ENCODE measurements at regions not wholly inside any gene's neighbourhood (a gene's known extent, or its start where the extent isn't known, plus 50 kb on each side); places are given as distances from the start of the nearest gene placed in this dataset.

- TF ChIP-seq EZH2phosphoT487 (IDR thresholded peaks at IDR 0.05; ENCODE audit: insufficient read depth, low read depth) (no peak), EZH2 (IDR thresholded peaks at IDR 0.05; ENCODE audit: insufficient read depth, poor library complexity, severe bottlenecking) (no peak)
- Histone ChIP-seq H3K79me2 (ENCODE audit: insufficient read depth) (no peaks in the 10 kb centered on the region), H3K9me3 (ENCODE audit: low read depth) (no peaks in the 10 kb centered on the region), H4K20me1 (ENCODE audit: insufficient read depth) (no peaks in the 10 kb centered on the region), H3K9ac (no peak overlapping the region), H2AFZ (no peak overlapping the region), H3K27ac (no peak overlapping the region), H3K9me2 (ENCODE audit: insufficient read depth) (no peaks in the 10 kb centered on the region), H3K36me3 (ENCODE audit: low read depth) (no peaks in the 10 kb centered on the region), H3K4me3 (no peak overlapping the region), H3K4me1 (ENCODE audit: insufficient read depth) (0 out of 2 replicates have a peak, but pooled peaks cover 5% of the 10 kb centered on the region), H3K4me2 (ENCODE audit: unreplicated experiment) (no peak overlapping the region), H3K27me3 (replicated peaks; ENCODE audit: insufficient read depth) (no peaks in the 10 kb centered on the region), H3F3A (ENCODE audit: insufficient read depth) (no peaks in the 10 kb centered on the region)
- in situ Hi-C loops (cut with MboI): no loop called here
- 71 to 83% methylated on average over 4 of the region's 4 CpGs for WGBS, 2 experiments (ENCODE audit: low coverage in 1 of 2, low lambda C conversion rate in 2 of 2, missing lambda C conversion rate in 2 of 2)
- no peak for DNase-seq
Observed at GRCh38 chr5:157990583-157991181, 131.7 kb upstream of the CLINT1 start.

DNA sequence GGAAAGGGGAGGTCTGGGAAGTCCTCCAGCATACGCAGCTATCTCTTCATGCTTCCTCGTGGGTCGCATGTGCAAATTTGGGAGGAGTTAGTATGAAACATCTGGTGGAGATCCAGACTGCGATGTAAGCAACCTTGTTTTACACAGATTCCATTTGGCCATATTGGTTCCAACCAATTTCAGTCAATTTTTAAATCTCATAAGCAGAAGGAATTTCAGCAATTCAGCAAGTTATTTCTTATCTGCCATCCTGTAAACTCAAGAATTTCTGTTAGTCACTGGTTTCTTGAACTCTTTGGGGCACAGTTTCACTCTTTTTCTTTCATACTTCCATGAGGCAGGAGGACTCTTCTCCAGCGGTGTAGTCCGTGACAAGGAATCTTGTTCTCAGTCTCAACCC is 130.4 kb upstream of the CLINT1 start:
- Histone ChIP-seq H3K9me3 (ENCODE audit: low read depth) (no peaks in the 10 kb centered on the region), H2AFZ (no peak overlapping the region), H3F3A (ENCODE audit: insufficient read depth) (no peaks in the 10 kb centered on the region), H3K27ac (no peak overlapping the region), H3K4me2 (ENCODE audit: unreplicated experiment) (no peak overlapping the region), H3K9ac (no peak overlapping the region), H3K9me2 (ENCODE audit: insufficient read depth) (no peaks in the 10 kb centered on the region), H3K4me1 (ENCODE audit: insufficient read depth) (0 out of 2 replicates have a peak, but pooled peaks cover 5% of the 10 kb centered on the region), H3K27me3 (replicated peaks; ENCODE audit: insufficient read depth) (no peaks in the 10 kb centered on the region), H4K20me1 (ENCODE audit: insufficient read depth) (no peaks in the 10 kb centered on the region), H3K4me3 (no peak overlapping the region), H3K79me2 (ENCODE audit: insufficient read depth) (no peaks in the 10 kb centered on the region), H3K36me3 (ENCODE audit: low read depth) (no peaks in the 10 kb centered on the region)
- in situ Hi-C loops (cut with MboI): no loop called here
- TF ChIP-seq EZH2 (IDR thresholded peaks at IDR 0.05; ENCODE audit: insufficient read depth, poor library complexity, severe bottlenecking): no peak
- TF ChIP-seq EZH2phosphoT487 (IDR thresholded peaks at IDR 0.05; ENCODE audit: insufficient read depth, low read depth): no peak
- WGBS, 2 experiments (ENCODE audit: low coverage in 1 of 2, low lambda C conversion rate in 2 of 2, missing lambda C conversion rate in 2 of 2): 63 to 65% methylated on average over 6 of the region's 6 CpGs
- no peak for DNase-seq

DNA sequence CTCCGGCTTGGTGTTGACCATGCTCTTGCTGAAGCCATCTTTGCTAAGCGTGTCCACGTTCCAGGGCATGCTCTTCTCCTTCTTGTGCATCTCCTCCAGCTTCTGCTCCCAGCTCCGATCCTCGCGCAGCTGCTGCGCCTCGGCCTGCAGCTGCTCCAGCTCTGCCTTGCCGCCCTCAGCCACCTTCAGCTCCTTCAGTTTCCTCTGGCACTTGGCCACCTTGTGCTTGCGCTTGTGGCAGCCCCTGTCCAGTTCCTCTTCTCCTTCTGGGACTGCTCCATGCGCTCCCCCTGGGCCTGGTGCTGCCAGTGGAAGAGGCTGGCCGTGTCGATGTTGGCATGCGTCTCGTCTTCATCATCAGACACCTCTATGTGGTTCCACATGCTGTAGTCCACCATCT is 128.3 kb upstream of the CLINT1 start:
- H3F3A ChIP-seq (ENCODE audit: insufficient read depth): no peaks in the 10 kb centered on the region
- H3K36me3 ChIP-seq (ENCODE audit: low read depth): no peaks in the 10 kb centered on the region
- TF ChIP-seq EZH2 (IDR thresholded peaks at IDR 0.05; ENCODE audit: insufficient read depth, poor library complexity, severe bottlenecking) (no peak), EZH2phosphoT487 (IDR thresholded peaks at IDR 0.05; ENCODE audit: insufficient read depth, low read depth) (no peak)
- 82 to 85% methylated on average over 15 of the region's 15 CpGs for WGBS, 2 experiments (ENCODE audit: low coverage in 1 of 2, low lambda C conversion rate in 2 of 2, missing lambda C conversion rate in 2 of 2)
- H3K9me2 ChIP-seq (ENCODE audit: insufficient read depth): no peaks in the 10 kb centered on the region
- no peak overlapping the region for H2AFZ ChIP-seq
- H3K4me1 ChIP-seq (ENCODE audit: insufficient read depth): 0 out of 2 replicates have a peak, but pooled peaks cover 5% of the 10 kb centered on the region
- H3K27ac ChIP-seq: no peak overlapping the region
- no peaks in the 10 kb centered on the region for H3K9me3 ChIP-seq (ENCODE audit: low read depth)
- no peak overlapping the region for H3K4me3 ChIP-seq
- H3K9ac ChIP-seq: no peak overlapping the region
- no peaks in the 10 kb centered on the region for H3K79me2 ChIP-seq (ENCODE audit: insufficient read depth)
- no peaks in the 10 kb centered on the region for H3K27me3 ChIP-seq (replicated peaks; ENCODE audit: insufficient read depth)
- no peak overlapping the region for H3K4me2 ChIP-seq (ENCODE audit: unreplicated experiment)
- in situ Hi-C loops (cut with MboI): no loop called here
- no peak for DNase-seq
- no peaks in the 10 kb centered on the region for H4K20me1 ChIP-seq (ENCODE audit: insufficient read depth)

DNA sequence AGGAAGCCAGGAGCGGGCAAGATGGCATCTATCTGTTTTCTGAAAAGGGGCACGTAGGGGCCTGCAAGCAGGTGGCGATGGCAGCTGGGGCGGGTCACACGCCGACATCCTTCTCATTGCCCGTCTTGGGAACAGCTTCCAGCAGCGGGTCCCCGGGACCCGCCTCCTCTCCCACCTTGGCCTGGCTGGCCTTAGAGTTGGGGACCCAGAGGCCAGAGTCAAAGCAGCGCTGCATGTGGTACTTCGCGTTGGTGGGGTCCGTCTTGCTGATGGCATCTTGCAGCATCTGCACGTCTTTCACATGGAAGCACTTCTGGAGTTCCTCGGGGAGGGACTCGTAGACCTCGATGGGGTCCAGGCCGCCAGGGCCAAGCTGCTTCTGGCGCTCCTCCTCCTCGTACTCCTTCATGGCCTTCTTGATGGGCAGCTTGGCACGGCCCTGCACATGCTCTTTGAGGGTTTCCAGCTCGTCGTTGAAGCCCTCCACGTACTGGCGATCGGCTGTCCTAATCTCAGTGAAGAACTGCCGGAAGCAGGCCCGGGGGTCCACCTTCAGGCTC is 127.6 kb upstream of the CLINT1 start:
- Histone ChIP-seq H3K9ac (no peak overlapping the region), H3F3A (ENCODE audit: insufficient read depth) (no peaks in the 10 kb centered on the region), H3K79me2 (ENCODE audit: insufficient read depth) (no peaks in the 10 kb centered on the region), H3K9me2 (ENCODE audit: insufficient read depth) (no peaks in the 10 kb centered on the region), H3K4me3 (no peak overlapping the region), H3K27me3 (replicated peaks; ENCODE audit: insufficient read depth) (no peaks in the 10 kb centered on the region), H3K4me2 (ENCODE audit: unreplicated experiment) (no peak overlapping the region), H3K4me1 (ENCODE audit: insufficient read depth) (0 out of 2 replicates have a peak, but pooled peaks cover 5% of the 10 kb centered on the region), H3K9me3 (ENCODE audit: low read depth) (no peaks in the 10 kb centered on the region), H4K20me1 (ENCODE audit: insufficient read depth) (no peaks in the 10 kb centered on the region), H3K36me3 (ENCODE audit: low read depth) (no peaks in the 10 kb centered on the region), H3K27ac (no peak overlapping the region), H2AFZ (no peak overlapping the region)
- TF ChIP-seq EZH2phosphoT487 (IDR thresholded peaks at IDR 0.05; ENCODE audit: insufficient read depth, low read depth) (no peak), EZH2 (IDR thresholded peaks at IDR 0.05; ENCODE audit: insufficient read depth, poor library complexity, severe bottlenecking) (no peak)
- in situ Hi-C loops (cut with MboI): no loop called here
- no peak for DNase-seq
- 87 to 91% methylated on average over 29 of the region's 29 CpGs for WGBS, 2 experiments (ENCODE audit: low coverage in 1 of 2, low lambda C conversion rate in 2 of 2, missing lambda C conversion rate in 2 of 2)

Data from GM23248 (cell line).